Activated CD8-positive, alpha-beta T cell treated with anti-CD3 and anti-CD28 coated beads, Interleukin-2, amount 10 ng/mL, durations not matched to agents 7 days and 5 days (primary cell): ENCODE measurements at regions not wholly inside any gene's neighbourhood (a gene's known extent, or its start where the extent isn't known, plus 50 kb on each side); places are given as distances from the start of the nearest gene placed in this dataset.

Experiments
- ATAC-seq: fragments of 150-1000 bp; cut with Tn5 transposase; one replicate; pipeline ENCODE4 v1.10.0; 2021; ENCODE audit warnings: moderate library complexity
- CTCF ChIA-PET: fragments of 350-600 bp; sonication (Branson Sonifier 250); formaldehyde crosslinking; loops from one replicate; lab custom pipeline; 2021; ENCODE audit warnings: antibody characterized with exemption; lab: Charles Lee
- POLR2A ChIA-PET: fragments of 350-600 bp; sonication (Branson Sonifier 250); formaldehyde crosslinking; loops from one replicate; lab custom pipeline; 2021; ENCODE audit warnings: antibody characterized with exemption; lab: Charles Lee
- DNase-seq: peaks from one replicate; pipeline ENCODE4 v3.0.0-alpha.2; 2020
- H3K27ac Mint-ChIP-seq: one replicate; pipeline ENCODE4 v1.8.0; 2021; ENCODE audit warnings: mild to moderate bottlenecking, mixed read lengths
- H3K27me3 Mint-ChIP-seq: one replicate; pipeline ENCODE4 v1.8.0; 2021; ENCODE audit warnings: low read depth, mixed read lengths
- H3K36me3 Mint-ChIP-seq: one replicate; pipeline ENCODE4 v1.8.0; 2021; ENCODE audit warnings: low read depth, mixed read lengths
- H3K4me1 Mint-ChIP-seq: one replicate; pipeline ENCODE4 v1.8.0; 2021; ENCODE audit warnings: low read depth, mixed read lengths
- H3K4me3 Mint-ChIP-seq: one replicate; pipeline ENCODE4 v1.8.0; 2021; ENCODE audit warnings: mild to moderate bottlenecking, mixed read lengths
- H3K9me3 Mint-ChIP-seq: one replicate; pipeline ENCODE4 v1.8.0; 2022; ENCODE audit warnings: mixed read lengths; ENCODE audit not compliant: insufficient read depth

- no peaks in the 10 kb centered on the region for H3K9me3 Mint-ChIP-seq
- no peak for ATAC-seq
- POLR2A ChIA-PET, result no interaction called here
- CTCF ChIA-PET, result no interaction called here
- DNase-seq, result no peak
- peaks cover 13% of the 10 kb centered on the region for H3K27me3 Mint-ChIP-seq
- no peak overlapping the region for H3K4me3 Mint-ChIP-seq
- peaks cover 36% of the 10 kb centered on the region for H3K4me1 Mint-ChIP-seq
- H3K27ac Mint-ChIP-seq, result no peak overlapping the region
- no peaks in the 10 kb centered on the region for H3K36me3 Mint-ChIP-seq
Observed at GRCh38 chr20:5492937-5493336, 117.9 kb downstream of the GPCPD1 start.

GRCh38 chr20:5491455-5491854 lies 119.4 kb downstream of the GPCPD1 start:
- Mint-ChIP-seq H3K36me3 (no peaks in the 10 kb centered on the region), H3K27ac (no peak overlapping the region), H3K4me3 (no peak overlapping the region), H3K4me1 (peaks cover 50% of the 10 kb centered on the region), H3K9me3 (no peaks in the 10 kb centered on the region), H3K27me3 (peaks cover 13% of the 10 kb centered on the region)
- POLR2A ChIA-PET, result no interaction called here
- ATAC-seq (no peak), DNase-seq (no peak)
- CTCF ChIA-PET, result no interaction called here

GRCh38 chr20:5489601-5490000 lies 121.2 kb downstream of the GPCPD1 start:
- Mint-ChIP-seq H3K36me3 (no peaks in the 10 kb centered on the region), H3K4me1 (peaks cover 66% of the 10 kb centered on the region), H3K4me3 (no peak overlapping the region), H3K27ac (no peak overlapping the region), H3K9me3 (no peaks in the 10 kb centered on the region), H3K27me3 (peaks cover 13% of the 10 kb centered on the region)
- ATAC-seq, result no peak
- CTCF ChIA-PET, result interaction anchor here (1.3 kb wide), 1 partner anchor 40 kb away, joined by 3 read pairs; no protein-coding TSS in a partner anchor
- no peak for DNase-seq
- POLR2A ChIA-PET, result no interaction called here

GRCh38 chr20:5488823-5489222 lies 122.0 kb downstream of the GPCPD1 start:
- H3K27me3 Mint-ChIP-seq, result peaks cover 11% of the 10 kb centered on the region
- no peaks in the 10 kb centered on the region for H3K9me3 Mint-ChIP-seq
- no peak overlapping the region for H3K4me3 Mint-ChIP-seq
- CTCF ChIA-PET, result interaction anchor here (1.3 kb wide), 1 partner anchor 41 kb away, joined by 3 read pairs; no protein-coding TSS in a partner anchor
- H3K36me3 Mint-ChIP-seq, result no peaks in the 10 kb centered on the region
- ATAC-seq (no peak), DNase-seq (no peak)
- POLR2A ChIA-PET, result no interaction called here
- H3K27ac Mint-ChIP-seq, result no peak overlapping the region
- peaks cover 66% of the 10 kb centered on the region for H3K4me1 Mint-ChIP-seq

- peak overlapping the region; percentile 53 for H3K27ac Mint-ChIP-seq
- H3K36me3 Mint-ChIP-seq, result no peaks in the 10 kb centered on the region
- peaks cover 63% of the 10 kb centered on the region for H3K4me1 Mint-ChIP-seq
- CTCF ChIA-PET, result interaction anchor here (1.0 kb wide), 1 partner anchor 38 kb away, joined by 5 read pairs; no protein-coding TSS in a partner anchor
- POLR2A ChIA-PET, result no interaction called here
- ATAC-seq (peak; percentile 50), DNase-seq (peak; percentile 29)
- peaks cover 5% of the 10 kb centered on the region for H3K27me3 Mint-ChIP-seq
- H3K4me3 Mint-ChIP-seq, result no peak overlapping the region
- no peaks in the 10 kb centered on the region for H3K9me3 Mint-ChIP-seq
Observed at GRCh38 chr20:5486377-5487054, 124.3 kb downstream of the GPCPD1 start.

GRCh38 chr20:5484926-5485325 lies 125.9 kb downstream of the GPCPD1 start:
- DNase-seq (no peak), ATAC-seq (no peak)
- Mint-ChIP-seq H3K27ac (peak overlapping the region; percentile 20), H3K4me1 (peaks cover 47% of the 10 kb centered on the region), H3K36me3 (no peaks in the 10 kb centered on the region), H3K4me3 (no peak overlapping the region), H3K9me3 (no peaks in the 10 kb centered on the region), H3K27me3 (peaks cover 5% of the 10 kb centered on the region)
- ChIA-PET CTCF (no interaction called here), POLR2A (no interaction called here)

- H3K4me3 Mint-ChIP-seq, result no peak overlapping the region
- peaks cover 43% of the 10 kb centered on the region for H3K4me1 Mint-ChIP-seq
- ChIA-PET POLR2A (no interaction called here), CTCF (no interaction called here)
- DNase-seq, result no peak
- H3K9me3 Mint-ChIP-seq, result no peaks in the 10 kb centered on the region
- ATAC-seq, result no peak
- H3K27me3 Mint-ChIP-seq, result peaks cover 5% of the 10 kb centered on the region
- H3K36me3 Mint-ChIP-seq, result no peaks in the 10 kb centered on the region
- no peak overlapping the region for H3K27ac Mint-ChIP-seq
Observed at GRCh38 chr20:5484346-5484745, 126.5 kb downstream of the GPCPD1 start.

DNA sequence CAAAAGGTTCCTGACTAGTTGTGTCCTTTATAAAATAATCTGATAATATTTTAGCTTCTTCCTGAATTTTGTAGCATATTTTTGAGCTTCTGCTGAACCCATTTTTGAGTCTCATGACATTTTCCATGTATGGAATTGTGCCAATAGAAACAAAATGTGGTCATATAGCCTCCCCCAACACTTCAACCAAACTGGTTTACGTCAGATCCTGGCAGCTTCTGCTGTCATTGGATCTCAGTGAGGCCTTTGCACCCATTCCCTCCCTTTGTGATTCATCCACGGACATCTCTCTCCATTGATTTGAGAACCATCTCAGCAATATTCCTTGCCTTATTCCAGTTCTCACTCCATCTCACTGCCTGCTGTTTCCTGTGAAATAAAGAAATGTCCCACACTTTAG lies 128.0 kb downstream of the GPCPD1 start:
- Mint-ChIP-seq H3K4me1 (peaks cover 35% of the 10 kb centered on the region), H3K27me3 (peaks cover 3% of the 10 kb centered on the region), H3K9me3 (no peaks in the 10 kb centered on the region), H3K27ac (no peak overlapping the region), H3K36me3 (no peaks in the 10 kb centered on the region), H3K4me3 (no peak overlapping the region)
- ChIA-PET POLR2A (no interaction called here), CTCF (no interaction called here)
- ATAC-seq (no peak), DNase-seq (no peak)

DNA sequence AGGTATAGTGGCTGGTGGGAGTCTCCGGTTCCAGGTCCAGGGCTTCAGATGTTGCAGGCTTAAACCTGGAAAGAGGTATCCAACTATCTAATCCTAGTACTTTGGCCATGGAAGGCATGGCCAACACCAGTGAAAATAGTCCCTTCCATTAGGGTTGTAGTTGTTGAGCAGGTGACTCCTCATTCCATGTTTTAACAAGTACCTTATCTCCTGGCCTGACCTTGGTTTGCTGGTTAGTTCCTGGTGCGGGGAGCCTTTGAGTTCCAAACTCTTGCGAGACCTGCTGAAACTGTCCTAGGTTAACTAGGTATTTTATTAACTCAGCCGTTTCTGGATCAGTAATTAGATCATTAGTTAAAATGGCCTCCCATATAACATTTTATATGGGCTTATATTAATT lies 128.9 kb downstream of the GPCPD1 start:
- H3K27ac Mint-ChIP-seq, result no peak overlapping the region
- peaks cover 3% of the 10 kb centered on the region for H3K27me3 Mint-ChIP-seq
- DNase-seq (no peak), ATAC-seq (no peak)
- ChIA-PET CTCF (no interaction called here), POLR2A (no interaction called here)
- no peak overlapping the region for H3K4me3 Mint-ChIP-seq
- no peaks in the 10 kb centered on the region for H3K9me3 Mint-ChIP-seq
- H3K4me1 Mint-ChIP-seq, result peaks cover 31% of the 10 kb centered on the region
- H3K36me3 Mint-ChIP-seq, result no peaks in the 10 kb centered on the region

DNA sequence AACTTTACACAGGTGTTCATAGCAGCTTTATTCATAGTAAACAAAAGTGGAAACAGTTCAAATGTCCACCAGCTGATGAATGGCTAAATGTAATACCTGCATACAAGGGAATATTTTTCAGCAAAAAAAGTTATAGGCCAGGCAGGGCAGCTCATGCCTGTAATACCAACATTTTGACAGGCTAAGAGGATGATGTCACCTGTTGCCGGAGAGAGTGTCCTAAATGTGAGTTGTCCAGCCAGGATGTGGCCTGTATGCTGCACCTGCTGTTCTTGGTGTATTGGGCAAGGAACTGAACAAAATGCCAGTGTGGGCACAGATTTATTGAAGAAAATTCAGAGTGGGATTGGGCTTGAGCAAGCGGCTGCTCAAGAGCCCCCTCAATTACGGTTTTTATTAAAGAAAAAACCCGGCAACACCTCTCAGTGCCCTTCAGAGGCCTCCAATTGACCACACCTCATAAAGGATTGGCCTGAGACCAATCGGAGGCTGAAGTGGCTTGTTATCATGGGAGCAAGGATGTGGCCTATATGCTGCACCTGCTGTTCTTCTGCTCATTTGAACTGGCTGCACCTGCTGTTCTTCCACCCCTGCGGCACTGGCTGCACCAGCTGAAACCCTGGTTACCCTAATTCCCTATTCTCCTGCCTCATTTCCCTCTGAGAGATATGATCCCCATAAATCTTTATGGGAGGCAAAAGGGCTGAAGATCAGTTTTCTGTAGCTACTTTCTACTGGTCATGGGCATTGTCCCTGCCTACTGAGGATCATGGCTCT lies 129.8 kb downstream of the GPCPD1 start:
- ChIA-PET POLR2A (no interaction called here), CTCF (no interaction called here)
- Mint-ChIP-seq H3K27ac (no peak overlapping the region), H3K4me1 (peaks cover 23% of the 10 kb centered on the region), H3K9me3 (no peaks in the 10 kb centered on the region), H3K4me3 (no peak overlapping the region), H3K36me3 (no peaks in the 10 kb centered on the region), H3K27me3 (peaks cover under 1% of the 10 kb centered on the region)
- DNase-seq (no peak), ATAC-seq (no peak)

DNA sequence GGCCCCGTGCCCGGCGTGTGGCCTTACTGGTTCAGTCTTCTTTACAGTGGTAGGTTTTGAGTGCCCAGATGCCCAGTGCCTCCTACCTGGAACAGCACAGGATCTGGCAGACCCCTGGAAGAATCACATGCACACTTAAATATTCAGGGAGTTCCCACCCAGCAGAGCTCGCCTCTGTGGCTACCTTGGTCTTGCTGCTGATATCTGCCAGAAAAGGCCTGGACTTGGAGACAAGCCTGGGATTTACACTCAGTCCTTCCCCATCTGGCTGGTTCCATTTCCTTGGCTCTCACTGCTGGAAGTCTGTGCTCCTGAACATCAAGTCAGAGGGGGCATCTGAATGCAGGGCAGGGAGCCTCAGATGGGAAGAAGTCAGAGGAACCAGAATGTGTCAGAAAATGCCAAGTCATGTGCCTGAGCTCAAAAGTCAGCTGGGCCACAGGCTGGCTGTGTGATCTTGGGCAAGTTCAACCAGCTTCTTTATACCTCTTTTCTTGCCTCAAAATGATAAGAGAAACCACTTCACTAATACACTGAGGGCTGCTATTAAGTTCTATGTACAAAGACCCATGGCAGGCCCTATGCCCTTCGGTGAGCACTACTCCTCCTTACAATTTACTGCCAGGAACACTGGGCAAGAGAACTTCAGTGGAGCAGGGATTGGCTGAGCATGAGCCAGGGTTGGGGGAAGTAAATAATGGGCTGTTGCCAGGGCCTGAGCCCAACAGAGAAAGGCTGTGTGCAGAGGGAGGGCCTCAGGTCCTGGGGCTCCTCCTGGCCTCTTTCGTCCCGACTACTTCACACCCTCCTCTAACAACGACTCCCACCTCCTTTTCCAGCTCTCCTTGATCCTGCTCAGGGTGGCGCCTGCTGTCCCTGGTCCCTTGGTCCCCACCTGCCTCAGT lies 135.9 kb downstream of the GPCPD1 start:
- H3K27me3 Mint-ChIP-seq, result no peaks in the 10 kb centered on the region
- no peak for DNase-seq
- POLR2A ChIA-PET, result no interaction called here
- no peaks in the 10 kb centered on the region for H3K9me3 Mint-ChIP-seq
- CTCF ChIA-PET, result no interaction called here
- peaks cover 11% of the 10 kb centered on the region for H3K4me1 Mint-ChIP-seq
- ATAC-seq, result no peak
- no peak overlapping the region for H3K27ac Mint-ChIP-seq
- H3K36me3 Mint-ChIP-seq, result no peaks in the 10 kb centered on the region
- H3K4me3 Mint-ChIP-seq, result no peak overlapping the region
